ENCODE measurements at regions not wholly inside any gene's neighbourhood (a gene's known extent, or its start where the extent isn't known, plus 50 kb on each side); places are given as distances from the start of the nearest gene placed in this dataset.

DNA sequence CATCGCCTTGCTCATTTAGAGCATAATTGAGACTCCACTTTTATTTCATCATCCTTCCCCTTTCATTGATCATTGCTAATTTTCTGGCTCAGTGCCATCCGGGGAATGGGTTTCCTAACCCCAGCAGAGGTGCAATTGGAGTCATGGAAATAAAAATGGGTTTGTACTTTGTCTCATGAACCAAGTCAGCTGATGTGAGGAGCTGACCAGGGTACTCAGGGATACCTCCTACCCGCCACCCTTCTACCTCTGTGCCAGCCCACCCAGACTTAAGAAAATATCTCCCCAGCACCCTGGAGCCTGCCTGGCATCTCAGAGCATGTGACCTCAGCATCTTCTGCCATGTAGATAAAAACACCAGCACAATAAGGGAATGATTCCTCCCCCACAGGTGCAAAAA lies 59.1 kb upstream of the MAFB start:
- peaks cover 2 to 4% (median 3%) of the 10 kb centered on the region in 4 donors for H3K4me1 Mint-ChIP-seq
- no peak overlapping the region for H3K4me3 Mint-ChIP-seq
- Histone ChIP-seq H3K9me3 (ENCODE audit: control insufficient read depth in 1 of 2, low read length in 2 of 2) (no peaks in the 10 kb centered on the region), H3K27ac (ENCODE audit: low read depth, low read length) (no peak overlapping the region), H3K4me3 (ENCODE audit: low read length in 2 of 2) (no peak overlapping the region), H3K4me1 (ENCODE audit: insufficient read depth, low read length) (no peaks in the 10 kb centered on the region), H3K36me3 (ENCODE audit: insufficient read depth, low read length) (no peaks in the 10 kb centered on the region), H3K27me3 (ENCODE audit: insufficient read depth, low read length) (no peaks in the 10 kb centered on the region)
- H3K36me3 Mint-ChIP-seq: no peaks in the 10 kb centered on the region
- peaks cover 0 to 2% of the 10 kb centered on the region in 2 donors for H3K27me3 Mint-ChIP-seq
- POLR2A ChIA-PET (ENCODE audit: partially characterized antibody): no interaction called here
- H3K9me3 Mint-ChIP-seq: peaks cover 0 to 2% (median 0%) of the 10 kb centered on the region in 8 donors
- no peak for DNase-seq
- CTCF ChIA-PET (ENCODE audit: partially characterized antibody): interaction anchor here (1.3 to 2.4 kb wide), 2 partner anchors 8 to 214 kb away, joined by 4 to 13 read pairs; no protein-coding TSS in a partner anchor
- no peak overlapping the region for H3K27ac Mint-ChIP-seq
- intact Hi-C loops (cut with micrococcal nuclease): no loop called here

DNA sequence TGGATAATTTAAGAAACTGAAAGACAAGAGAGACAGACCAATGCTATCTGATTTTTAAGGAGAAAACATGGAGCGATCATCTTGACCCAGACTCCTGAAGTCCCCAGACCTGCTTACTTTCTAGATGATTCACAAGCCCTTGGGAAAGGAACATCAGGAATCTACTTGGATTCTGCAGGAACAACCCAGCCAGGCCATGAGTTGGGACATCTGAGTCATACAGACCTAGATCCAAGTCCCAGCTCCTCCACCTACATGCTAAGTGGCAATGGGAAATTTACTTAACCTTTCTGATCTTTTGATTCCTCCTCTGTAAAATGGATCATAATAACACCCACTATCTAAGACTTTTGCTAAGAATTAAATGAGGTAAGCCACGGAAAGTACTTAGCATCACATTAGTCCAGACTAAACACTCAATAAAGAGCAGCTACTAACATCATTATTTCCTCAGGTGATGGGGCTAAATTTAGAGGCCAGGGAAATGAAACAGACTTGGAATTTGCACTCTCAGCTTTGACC lies 61.0 kb upstream of the MAFB start:
- CTCF ChIA-PET (ENCODE audit: partially characterized antibody): interaction anchor here (1.1 to 2.4 kb wide), 2 partner anchors 10 to 194 kb away, joined by 3 to 13 read pairs; no protein-coding TSS in a partner anchor
- intact Hi-C loops (cut with micrococcal nuclease): no loop called here
- POLR2A ChIA-PET (ENCODE audit: partially characterized antibody): no interaction called here
- H3K9me3 Mint-ChIP-seq: peaks cover 0 to 2% (median 0%) of the 10 kb centered on the region in 8 donors
- no peak overlapping the region for H3K4me3 Mint-ChIP-seq
- H3K4me1 Mint-ChIP-seq: peaks cover 7 to 16% (median 12%) of the 10 kb centered on the region in 4 donors
- DNase-seq: no peak
- H3K4me3 ChIP-seq (ENCODE audit: low read length in 2 of 2): no peak overlapping the region
- no peaks in the 10 kb centered on the region for H3K36me3 Mint-ChIP-seq
- no peaks in the 10 kb centered on the region for H3K27me3 ChIP-seq (ENCODE audit: insufficient read depth, low read length)
- H3K27me3 Mint-ChIP-seq: no peaks in the 10 kb centered on the region
- no peaks in the 10 kb centered on the region for H3K9me3 ChIP-seq (ENCODE audit: control insufficient read depth in 1 of 2, low read length in 2 of 2)
- no peaks in the 10 kb centered on the region for H3K36me3 ChIP-seq (ENCODE audit: insufficient read depth, low read length)
- no peak overlapping the region for H3K27ac ChIP-seq (ENCODE audit: low read depth, low read length)
- H3K27ac Mint-ChIP-seq: no peak overlapping the region
- H3K4me1 ChIP-seq (ENCODE audit: insufficient read depth, low read length): no peaks in the 10 kb centered on the region

DNA sequence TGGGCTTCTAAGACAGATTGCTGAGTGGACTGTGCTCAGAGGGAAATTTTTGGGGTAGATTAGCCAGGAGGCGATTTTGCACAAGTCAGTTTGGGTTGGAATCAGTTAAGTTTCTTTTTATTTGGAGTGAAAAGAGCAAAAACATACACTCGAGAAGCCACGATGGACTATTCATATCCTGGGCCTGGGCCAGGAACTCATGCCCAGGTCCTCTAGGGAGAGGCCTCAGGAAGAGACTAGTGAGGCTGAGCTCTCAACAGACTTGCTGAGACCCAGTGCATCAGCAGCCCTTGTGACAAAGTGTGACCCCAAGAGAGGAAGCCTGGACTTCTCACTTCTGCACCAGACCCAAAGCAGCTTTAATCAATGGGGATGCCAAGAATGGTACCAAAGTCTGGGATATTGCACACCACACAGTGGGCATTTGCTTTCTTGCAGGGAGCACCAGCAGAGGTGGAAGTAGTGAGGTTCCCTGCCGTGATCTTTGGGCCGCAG lies 61.6 kb upstream of the MAFB start:
- H3K36me3 ChIP-seq (ENCODE audit: insufficient read depth, low read length): no peaks in the 10 kb centered on the region
- H3K4me1 Mint-ChIP-seq: peaks cover 7 to 16% (median 12%) of the 10 kb centered on the region in 4 donors
- no peak overlapping the region for H3K4me3 ChIP-seq (ENCODE audit: low read length in 2 of 2)
- DNase-seq: no peak
- H3K27me3 Mint-ChIP-seq: no peaks in the 10 kb centered on the region
- no peak overlapping the region for H3K27ac ChIP-seq (ENCODE audit: low read depth, low read length)
- no peaks in the 10 kb centered on the region for H3K9me3 ChIP-seq (ENCODE audit: control insufficient read depth in 1 of 2, low read length in 2 of 2)
- peaks cover 0 to 2% (median 0%) of the 10 kb centered on the region in 8 donors for H3K9me3 Mint-ChIP-seq
- no peak overlapping the region for H3K4me3 Mint-ChIP-seq
- ChIA-PET CTCF (ENCODE audit: partially characterized antibody) (interaction anchor here (2.4 kb wide), 1 partner anchor 10 kb away, joined by 13 read pairs; no protein-coding TSS in a partner anchor), POLR2A (ENCODE audit: partially characterized antibody) (no interaction called here)
- H3K27me3 ChIP-seq (ENCODE audit: insufficient read depth, low read length): no peaks in the 10 kb centered on the region
- no peaks in the 10 kb centered on the region for H3K36me3 Mint-ChIP-seq
- no peaks in the 10 kb centered on the region for H3K4me1 ChIP-seq (ENCODE audit: insufficient read depth, low read length)
- intact Hi-C loops (cut with micrococcal nuclease): no loop called here
- H3K27ac Mint-ChIP-seq: no peak overlapping the region

DNA sequence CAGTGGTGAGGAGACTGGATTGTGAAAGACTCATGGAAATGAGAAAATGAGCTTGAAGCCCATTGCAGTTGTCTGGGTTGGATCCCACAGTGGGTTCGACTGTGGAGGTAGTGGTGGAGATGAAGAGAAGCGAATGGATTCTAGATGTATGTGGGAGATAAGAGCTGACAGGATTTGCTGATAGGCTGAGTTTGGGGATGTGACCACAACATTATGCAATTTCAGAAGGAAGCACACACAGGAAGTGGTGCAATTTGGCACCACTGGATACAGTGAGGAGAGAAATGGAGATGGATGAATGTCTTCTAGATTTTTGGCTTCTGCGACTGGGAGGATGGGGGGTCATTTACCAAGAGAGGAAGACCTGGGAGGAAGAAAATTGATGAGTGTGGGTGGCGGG lies 64.4 kb upstream of the MAFB start:
- H3K4me1 Mint-ChIP-seq: peaks cover 30 to 43% (median 36%) of the 10 kb centered on the region in 4 donors
- H3K4me3 ChIP-seq (ENCODE audit: low read length in 2 of 2): no peak overlapping the region
- DNase-seq: no peak
- H3K4me3 Mint-ChIP-seq: no peak overlapping the region
- intact Hi-C loops (cut with micrococcal nuclease): no loop called here
- H3K27ac ChIP-seq (ENCODE audit: low read depth, low read length): no peak overlapping the region
- POLR2A ChIA-PET (ENCODE audit: partially characterized antibody): no interaction called here
- H3K27ac Mint-ChIP-seq: no peak overlapping the region
- no peaks in the 10 kb centered on the region for H3K36me3 Mint-ChIP-seq
- no peaks in the 10 kb centered on the region for H3K27me3 ChIP-seq (ENCODE audit: insufficient read depth, low read length)
- CTCF ChIA-PET (ENCODE audit: partially characterized antibody): interaction anchor here (1.3 kb wide), 1 partner anchor 12 kb away, joined by 6 read pairs; no protein-coding TSS in a partner anchor
- H3K9me3 ChIP-seq (ENCODE audit: control insufficient read depth in 1 of 2, low read length in 2 of 2): no peaks in the 10 kb centered on the region
- no peaks in the 10 kb centered on the region for H3K36me3 ChIP-seq (ENCODE audit: insufficient read depth, low read length)
- H3K4me1 ChIP-seq (ENCODE audit: insufficient read depth, low read length): peaks cover 24% of the 10 kb centered on the region
- peaks cover 0 to 2% (median 0%) of the 10 kb centered on the region in 8 donors for H3K9me3 Mint-ChIP-seq
- no peaks in the 10 kb centered on the region for H3K27me3 Mint-ChIP-seq

DNA sequence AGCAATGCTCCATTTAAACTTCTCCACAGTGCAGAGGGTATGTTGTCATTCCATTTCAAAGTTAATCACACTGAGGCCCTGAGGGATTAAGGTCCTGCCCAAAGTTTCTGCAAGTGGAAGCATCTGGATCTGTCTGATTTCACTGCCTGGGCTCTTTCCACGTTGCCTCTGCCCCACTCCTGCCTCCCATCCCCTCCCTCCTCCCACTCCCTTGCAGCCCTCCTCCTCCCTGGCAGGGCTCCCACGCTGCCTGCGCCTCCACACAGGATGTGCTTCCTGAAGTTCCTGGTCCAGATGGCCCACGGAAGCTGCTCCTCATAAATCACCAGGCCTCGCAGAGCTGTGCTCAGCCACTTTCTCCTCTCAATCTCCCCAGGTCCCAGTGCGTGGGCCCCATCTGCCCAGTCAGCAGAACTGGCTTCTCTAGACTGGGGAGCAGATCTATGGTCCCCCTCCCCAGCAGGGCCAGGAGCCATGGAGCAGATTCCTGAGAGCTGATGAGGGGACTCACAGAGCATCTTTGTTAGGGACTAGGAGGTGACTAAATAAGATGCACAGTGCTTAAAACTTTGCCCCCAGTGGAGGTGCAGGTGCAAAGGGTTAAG lies 65.4 kb upstream of the MAFB start:
- Histone ChIP-seq H3K9me3 (ENCODE audit: control insufficient read depth in 1 of 2, low read length in 2 of 2) (no peaks in the 10 kb centered on the region), H3K4me3 (ENCODE audit: low read length in 2 of 2) (no peak overlapping the region), H3K27ac (ENCODE audit: low read depth, low read length) (no peak overlapping the region), H3K36me3 (ENCODE audit: insufficient read depth, low read length) (no peaks in the 10 kb centered on the region), H3K4me1 (ENCODE audit: insufficient read depth, low read length) (peaks cover 30% of the 10 kb centered on the region), H3K27me3 (ENCODE audit: insufficient read depth, low read length) (no peaks in the 10 kb centered on the region)
- H3K27me3 Mint-ChIP-seq: no peaks in the 10 kb centered on the region
- ChIA-PET CTCF (ENCODE audit: partially characterized antibody) (interaction anchor here (1.3 kb wide), 1 partner anchor 13 kb away, joined by 6 read pairs; no protein-coding TSS in a partner anchor), POLR2A (ENCODE audit: partially characterized antibody) (no interaction called here)
- intact Hi-C loops (cut with micrococcal nuclease): no loop called here
- peaks cover 0 to 2% (median 0%) of the 10 kb centered on the region in 8 donors for H3K9me3 Mint-ChIP-seq
- no peak for DNase-seq
- no peak overlapping the region for H3K27ac Mint-ChIP-seq
- no peaks in the 10 kb centered on the region for H3K36me3 Mint-ChIP-seq
- H3K4me3 Mint-ChIP-seq: peak overlapping the region in 1 of 8 donors; percentile 19
- peaks cover 32 to 53% (median 37%) of the 10 kb centered on the region in 4 donors for H3K4me1 Mint-ChIP-seq

DNA sequence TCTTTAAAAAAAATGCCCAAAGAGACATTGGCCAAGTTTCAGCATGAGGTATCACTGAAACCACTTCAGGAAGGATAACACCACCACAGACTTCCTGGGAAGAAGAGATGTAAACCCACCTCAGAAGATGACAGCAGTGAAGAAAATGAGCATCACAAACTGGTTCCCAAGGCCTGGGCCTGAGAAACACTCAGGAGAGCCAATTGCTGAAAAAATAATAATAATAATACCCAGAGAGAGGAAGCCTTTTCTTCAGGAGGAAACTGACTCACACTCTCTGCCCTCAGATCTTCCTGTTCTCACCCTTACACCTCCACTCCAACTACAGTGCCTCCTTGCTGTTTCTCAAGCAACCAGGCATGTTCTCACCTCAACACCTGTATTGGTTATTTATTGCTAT lies 68.1 kb upstream of the MAFB start:
- POLR2A ChIA-PET (ENCODE audit: partially characterized antibody): no interaction called here
- H3K9me3 ChIP-seq (ENCODE audit: control insufficient read depth in 1 of 2, low read length in 2 of 2): no peaks in the 10 kb centered on the region
- H3K36me3 ChIP-seq (ENCODE audit: insufficient read depth, low read length): no peaks in the 10 kb centered on the region
- no peaks in the 10 kb centered on the region for H3K36me3 Mint-ChIP-seq
- no peaks in the 10 kb centered on the region for H3K27me3 Mint-ChIP-seq
- peak overlapping the region in 6 of 8 donors; percentile 13 to 56 (median 38) for H3K4me3 Mint-ChIP-seq
- peaks cover 34 to 65% (median 41%) of the 10 kb centered on the region in 4 donors for H3K4me1 Mint-ChIP-seq
- CTCF ChIA-PET (ENCODE audit: partially characterized antibody): interaction anchor here (0.9 kb wide), 1 partner anchor 17 kb away, joined by 3 read pairs; no protein-coding TSS in a partner anchor
- H3K9me3 Mint-ChIP-seq: peaks cover 0 to 2% (median 0%) of the 10 kb centered on the region in 8 donors
- DNase-seq: peak in 4 of 5 donors; percentile 18 to 32 (median 30)
- intact Hi-C loops (cut with micrococcal nuclease): no loop called here
- no peaks in the 10 kb centered on the region for H3K27me3 ChIP-seq (ENCODE audit: insufficient read depth, low read length)
- peak overlapping the region; percentile 1 to 95 (median 24) for H3K27ac Mint-ChIP-seq
- no peak overlapping the region for H3K4me3 ChIP-seq (ENCODE audit: low read length in 2 of 2)
- no peak overlapping the region for H3K27ac ChIP-seq (ENCODE audit: low read depth, low read length)
- H3K4me1 ChIP-seq (ENCODE audit: insufficient read depth, low read length): peaks cover 30% of the 10 kb centered on the region

DNA sequence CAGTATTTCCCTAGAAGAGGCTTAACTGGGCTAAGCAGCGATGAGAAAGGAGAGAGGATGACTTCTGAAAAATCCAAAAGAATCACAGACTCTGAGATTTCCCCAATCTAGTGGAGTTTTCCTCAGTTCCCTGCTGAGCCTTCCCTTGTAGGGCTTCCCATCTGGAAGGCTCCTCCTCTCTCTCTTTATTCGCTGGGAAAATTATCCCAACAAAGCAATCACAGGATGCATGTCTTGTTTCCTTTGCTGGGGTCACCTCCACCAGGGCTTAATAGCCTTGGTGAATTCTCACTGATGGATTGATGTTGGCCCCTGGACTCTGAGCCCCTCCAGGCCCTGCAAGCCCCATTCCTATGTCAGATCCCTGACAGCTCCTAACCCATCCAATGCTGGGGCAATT lies 69.8 kb upstream of the MAFB start:
- ChIA-PET CTCF (ENCODE audit: partially characterized antibody) (no interaction called here), POLR2A (ENCODE audit: partially characterized antibody) (no interaction called here)
- H3K36me3 ChIP-seq (ENCODE audit: insufficient read depth, low read length): no peaks in the 10 kb centered on the region
- no peaks in the 10 kb centered on the region for H3K9me3 Mint-ChIP-seq
- H3K9me3 ChIP-seq (ENCODE audit: control insufficient read depth in 1 of 2, low read length in 2 of 2): no peaks in the 10 kb centered on the region
- peaks cover 30% of the 10 kb centered on the region for H3K4me1 ChIP-seq (ENCODE audit: insufficient read depth, low read length)
- no peak overlapping the region for H3K4me3 ChIP-seq (ENCODE audit: low read length in 2 of 2)
- H3K27me3 Mint-ChIP-seq: no peaks in the 10 kb centered on the region
- H3K27ac Mint-ChIP-seq: peak overlapping the region in 1 of 7 donors; percentile 48
- H3K36me3 Mint-ChIP-seq: no peaks in the 10 kb centered on the region
- H3K27ac ChIP-seq (ENCODE audit: low read depth, low read length): no peak overlapping the region
- peaks cover 26 to 55% (median 33%) of the 10 kb centered on the region in 4 donors for H3K4me1 Mint-ChIP-seq
- no peaks in the 10 kb centered on the region for H3K27me3 ChIP-seq (ENCODE audit: insufficient read depth, low read length)
- intact Hi-C loops (cut with micrococcal nuclease): no loop called here
- H3K4me3 Mint-ChIP-seq: peak overlapping the region in 1 of 8 donors; percentile 23
- DNase-seq: no peak

Data from CD4-positive, alpha-beta memory T cell (primary cell).